HG02642 (cell line): ENCODE measurements at regions not wholly inside any gene's neighbourhood (a gene's known extent, or its start where the extent isn't known, plus 50 kb on each side); places are given as distances from the start of the nearest gene placed in this dataset.

ENCODE experiments used
- ATAC-seq: cut with Tn5 transposase; IDR thresholded peaks from one replicate; pipeline ENCODE4 v1.9.1; 2021; ENCODE audit warnings: mild to moderate bottlenecking; ENCODE audit not compliant: unreplicated experiment, poor library complexity

DNA sequence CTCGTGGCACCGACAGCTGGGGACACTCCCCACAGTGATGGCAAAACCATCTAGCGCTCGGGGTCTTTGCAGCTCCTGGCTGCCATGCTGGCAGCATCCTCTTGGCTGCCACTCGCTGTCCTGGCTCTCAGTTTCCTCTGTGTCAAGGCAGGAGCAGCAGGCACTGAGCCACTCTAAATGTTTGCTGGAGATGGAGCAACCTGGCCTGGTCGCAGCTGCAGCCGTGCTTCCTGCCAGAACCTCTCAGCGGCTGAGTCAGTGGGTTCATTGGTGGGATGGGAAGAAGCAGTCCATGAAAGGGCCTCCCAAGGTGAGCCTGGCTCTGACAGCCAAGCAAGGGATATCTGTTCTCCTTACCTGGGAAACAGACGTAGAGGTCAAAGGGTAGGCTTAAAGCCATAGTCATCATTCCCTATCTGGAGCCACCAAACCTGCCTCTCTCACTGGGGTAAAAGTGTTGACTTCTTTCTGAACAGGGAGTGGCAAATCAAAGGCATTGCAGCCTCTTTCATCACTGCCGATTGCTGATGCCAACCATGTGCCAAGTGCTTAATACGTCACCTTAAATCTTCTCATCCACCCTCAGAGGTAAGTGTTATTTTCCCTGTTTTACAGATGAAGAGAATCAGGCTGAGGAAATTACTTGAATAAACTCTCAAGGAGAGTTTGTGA is 304.8 kb upstream of the ZNF462 start:
- ATAC-seq, result no peak

- ATAC-seq, result no peak
Observed at GRCh38 chr9:106560540-106560939, 302.4 kb upstream of the ZNF462 start.

- no peak for ATAC-seq
Observed at GRCh38 chr9:106575823-106576222, 287.1 kb upstream of the ZNF462 start.

- ATAC-seq, result no peak
Observed at GRCh38 chr9:106576232-106576760, 286.7 kb upstream of the ZNF462 start.

DNA sequence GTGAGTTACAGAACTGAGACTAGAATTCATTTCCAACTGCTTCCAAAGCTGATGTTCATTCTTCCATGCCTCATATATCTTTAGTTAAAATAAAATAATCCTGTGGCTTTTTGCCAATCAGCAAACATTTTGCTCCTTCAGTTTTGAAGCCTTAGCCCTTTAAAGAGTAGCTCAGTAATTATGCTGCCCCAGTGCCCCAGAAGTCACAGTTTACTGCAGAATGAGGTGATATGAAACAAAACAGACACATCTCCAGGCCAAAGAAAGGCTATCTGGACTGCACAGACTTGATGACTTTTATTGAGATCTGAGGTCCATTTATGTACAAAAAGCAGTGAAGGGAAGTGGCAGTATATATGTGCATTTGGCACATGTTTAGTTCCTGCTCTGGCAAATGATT is 285.8 kb upstream of the ZNF462 start:
- no peak for ATAC-seq

DNA sequence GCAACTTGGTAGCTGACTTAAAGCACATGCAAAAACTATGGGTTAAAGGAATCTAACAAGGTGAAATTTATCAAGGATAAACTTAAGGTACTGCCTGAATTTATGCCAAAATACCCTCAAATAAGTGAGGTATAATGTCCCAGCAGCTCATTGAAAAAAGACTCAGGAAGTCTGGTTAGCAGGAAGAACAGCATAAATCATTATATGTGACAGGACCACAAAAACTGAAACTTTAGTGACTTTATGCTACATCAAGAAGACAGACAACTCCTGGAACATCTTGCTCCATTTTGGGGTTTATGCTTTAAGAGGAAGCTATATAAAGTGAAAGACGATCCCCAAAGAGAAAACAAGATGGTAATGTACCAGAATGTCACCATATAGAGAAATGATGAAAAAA is 282.4 kb upstream of the ZNF462 start:
- no peak for ATAC-seq

- ATAC-seq, result no peak
Observed at GRCh38 chr9:106581973-106582372, 281.0 kb upstream of the ZNF462 start.

DNA sequence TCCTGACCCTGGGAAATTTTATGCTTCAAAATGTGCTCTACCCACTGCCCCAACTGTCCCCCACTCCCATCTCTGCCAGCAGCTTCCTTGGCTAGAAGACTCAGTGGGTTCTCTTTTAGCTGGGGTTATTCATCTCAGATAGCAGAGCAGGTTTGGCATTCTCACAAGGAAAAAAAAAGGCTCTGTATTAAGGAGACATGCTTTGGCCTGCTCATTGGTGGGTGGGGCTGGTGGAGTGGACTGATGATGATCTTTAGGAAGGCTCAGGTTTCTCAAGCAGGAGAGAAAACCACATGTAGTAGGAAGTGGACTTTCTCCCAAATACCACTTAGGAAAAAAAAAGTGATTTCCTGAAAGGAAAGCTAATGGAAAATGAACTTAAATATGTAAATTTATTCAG is 279.2 kb upstream of the ZNF462 start:
- ATAC-seq, result no peak

DNA sequence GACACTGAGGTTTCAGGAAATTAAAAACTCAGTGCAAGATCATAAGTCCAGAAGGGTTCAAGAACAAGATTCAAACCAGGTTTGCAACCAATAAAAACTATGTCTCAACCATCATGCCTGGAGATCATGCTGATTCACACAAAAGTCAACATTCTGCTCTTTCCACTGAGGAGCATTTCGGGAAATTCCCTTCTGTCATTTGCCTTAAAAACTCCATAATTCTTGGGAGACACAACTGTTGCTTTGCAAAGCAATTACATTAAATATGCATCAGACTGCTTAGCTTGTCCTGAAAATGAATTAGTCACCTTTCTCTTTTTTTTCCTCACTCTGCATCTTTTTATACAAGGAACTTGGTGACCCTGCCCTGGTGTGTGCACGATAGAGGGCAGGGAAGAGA is 275.9 kb upstream of the ZNF462 start:
- no peak for ATAC-seq

DNA sequence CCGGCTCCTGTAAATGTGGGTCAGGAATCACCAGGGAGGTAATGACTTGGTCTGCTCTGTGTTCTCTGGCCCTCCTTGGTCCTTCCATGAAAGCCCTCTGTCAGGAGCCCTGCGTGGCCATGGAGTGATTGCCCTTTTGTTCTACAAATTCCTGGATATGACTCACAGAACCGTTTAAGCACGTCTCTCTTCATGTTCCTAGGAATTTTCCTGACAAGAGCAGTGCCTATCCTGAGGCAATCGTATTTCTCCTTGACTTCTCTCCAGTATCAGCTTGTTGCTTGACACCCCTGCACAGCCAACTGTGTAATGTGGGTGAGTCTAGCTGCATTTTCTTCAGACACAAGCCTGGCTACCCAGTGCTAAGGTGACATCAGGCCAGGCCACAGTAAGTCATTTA is 274.3 kb upstream of the ZNF462 start:
- no peak for ATAC-seq

GRCh38 chr9:106590759-106591505 is 272.0 kb upstream of the ZNF462 start:
- no peak for ATAC-seq

- no peak for ATAC-seq
Observed at GRCh38 chr9:106593201-106593600, 269.8 kb upstream of the ZNF462 start.

DNA sequence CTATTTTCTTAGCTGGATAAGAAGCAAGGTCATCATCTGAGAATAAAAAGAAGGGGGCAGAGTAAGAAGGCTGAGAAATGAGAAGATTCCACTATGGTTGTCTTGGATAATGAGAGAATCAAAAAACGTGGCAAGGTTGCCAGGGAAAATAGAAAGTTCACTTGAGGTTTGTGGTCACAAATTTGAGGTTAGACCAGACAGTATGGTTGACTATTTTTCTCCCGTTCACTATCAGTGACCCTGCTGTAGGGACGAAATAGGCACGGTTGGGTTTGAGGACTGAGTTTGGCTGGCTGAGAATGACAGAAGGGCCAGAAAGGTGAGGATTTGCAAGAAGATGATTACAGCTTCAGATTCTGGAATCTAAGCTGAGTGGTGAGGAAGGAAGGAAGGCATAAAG is 266.0 kb upstream of the ZNF462 start:
- no peak for ATAC-seq

DNA sequence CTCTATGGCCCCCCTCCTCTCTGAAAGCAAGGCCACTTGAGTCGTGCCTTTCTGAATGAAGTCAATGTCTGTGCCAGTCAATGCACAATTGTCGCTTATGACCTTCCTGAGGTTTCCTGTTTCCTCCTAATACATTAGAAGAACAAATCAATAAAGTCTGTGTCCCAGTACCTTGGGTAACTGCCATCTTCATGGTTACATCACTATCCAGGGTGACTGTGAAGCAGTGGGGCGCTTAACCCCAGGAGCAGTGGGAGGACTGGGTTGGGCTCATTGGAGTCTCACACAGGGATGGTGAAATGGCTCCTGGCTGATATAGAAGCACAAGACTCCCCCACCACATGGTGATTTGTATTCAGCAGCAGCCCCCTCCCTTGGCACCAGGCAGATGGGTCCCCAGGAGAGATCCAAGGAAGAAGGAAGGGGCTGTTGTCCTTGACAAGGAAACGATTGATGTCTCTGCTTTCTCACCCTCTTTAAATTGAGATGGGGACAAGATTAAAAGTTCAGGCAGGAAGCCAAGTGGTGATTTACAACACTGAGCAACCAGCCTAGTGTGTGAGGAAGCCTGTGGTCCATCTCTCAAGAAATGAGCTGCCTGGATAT is 261.9 kb upstream of the ZNF462 start:
- no peak for ATAC-seq

- ATAC-seq, result no peak
Observed at GRCh38 chr9:106602344-106602743, 260.6 kb upstream of the ZNF462 start.

DNA sequence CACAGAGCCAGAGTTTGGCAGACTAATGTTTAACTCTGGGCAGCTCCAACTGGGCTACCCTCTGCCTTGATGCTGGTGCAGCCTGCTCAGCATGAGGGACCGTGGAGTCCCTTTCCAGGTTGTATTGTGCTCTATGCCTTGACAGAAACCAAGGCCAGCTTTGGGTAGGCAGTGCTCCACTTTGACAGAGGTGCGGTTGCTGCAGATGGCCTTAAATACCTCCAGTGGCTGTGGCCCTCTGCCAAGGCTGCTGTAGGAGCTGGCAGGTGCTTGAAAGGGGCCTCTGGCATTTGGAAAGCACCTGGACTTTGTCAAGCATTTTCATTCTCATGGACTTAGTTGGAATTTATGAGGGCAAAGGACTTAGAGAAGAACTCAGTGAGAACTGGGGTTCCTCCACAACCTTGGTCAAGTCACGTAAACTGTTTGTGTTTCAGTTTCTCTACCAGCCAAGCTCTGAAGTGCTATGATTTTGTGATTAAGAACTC is 249.7 kb upstream of the ZNF462 start:
- ATAC-seq, result no peak

- no peak for ATAC-seq
Observed at GRCh38 chr9:106615118-106615889, 247.7 kb upstream of the ZNF462 start.

- no peak for ATAC-seq
Observed at GRCh38 chr9:106616026-106616425, 246.9 kb upstream of the ZNF462 start.

- no peak for ATAC-seq
Observed at GRCh38 chr9:106616851-106617345, 246.1 kb upstream of the ZNF462 start.

GRCh38 chr9:106619211-106619610 is 243.8 kb upstream of the ZNF462 start:
- ATAC-seq, result no peak
